ENCODE measurements at regions not wholly inside any gene's neighbourhood (a gene's known extent, or its start where the extent isn't known, plus 50 kb on each side); places are given as distances from the start of the nearest gene placed in this dataset.
A peak's percentile ranks its signal among the peaks of the same experiment; 100 is the strongest.

GRCh38 chr2:221255862-221256261, 316.2 kb downstream of the EPHA4 start:
- ChIA-PET CTCF (no interaction called here), POLR2A (no interaction called here)
- Mint-ChIP-seq H3K27me3 (ENCODE audit: low read depth) (no peaks in the 10 kb centered on the region; the same call in 1 of the 2 replicates), H3K4me3 (no peak overlapping the region), H3K36me3 (peaks cover 7% of the 10 kb centered on the region), H3K9me3 (peaks cover 10% of the 10 kb centered on the region), H3K27ac (0 out of 2 replicates have a peak overlapping the region, but pooled peaks have one; percentile 19), H3K4me1 (peaks cover 30% of the 10 kb centered on the region)
- ATAC-seq: peak; percentile 90
- DNase-seq (ENCODE audit: low spot score): peak; percentile 53
- no peak for TF ChIP-seq GABPB1 (CRISPR knock-in tag; IDR thresholded peaks at IDR 0.05)
- TF ChIP-seq ZBTB43 (CRISPR knock-in tag; IDR thresholded peaks at IDR 0.05): no peak
- no peak for TF ChIP-seq IRF1 (CRISPR knock-in tag; IDR thresholded peaks at IDR 0.05)
- TF ChIP-seq FOXP1 (CRISPR knock-in tag; IDR thresholded peaks at IDR 0.05; ENCODE audit: borderline replicate concordance): no peak
- TF ChIP-seq ESRRA (CRISPR knock-in tag; IDR thresholded peaks at IDR 0.05; ENCODE audit: borderline replicate concordance): no peak
- no peak for TF ChIP-seq AR (CRISPR knock-in tag; IDR thresholded peaks at IDR 0.05)
- TF ChIP-seq ZNF425 (CRISPR knock-in tag; conservative IDR thresholded peaks at IDR 0.05): no peak

- Mint-ChIP-seq H3K4me1 (peaks cover 31% of the 10 kb centered on the region), H3K36me3 (peaks cover 7% of the 10 kb centered on the region), H3K27me3 (ENCODE audit: low read depth) (no peaks in the 10 kb centered on the region; the same call in 1 of the 2 replicates), H3K27ac (no peak overlapping the region), H3K9me3 (peaks cover 9% of the 10 kb centered on the region), H3K4me3 (no peak overlapping the region)
- POLR2A ChIA-PET: no interaction called here
- DNase-seq (ENCODE audit: low spot score): no peak
- TF ChIP-seq FOXP4 (CRISPR knock-in tag; IDR thresholded peaks at IDR 0.05) (no peak), JUN (CRISPR knock-in tag; IDR thresholded peaks at IDR 0.05) (no peak), E2F4 (CRISPR knock-in tag; IDR thresholded peaks at IDR 0.05; ENCODE audit: borderline replicate concordance, low read depth) (no peak), MXD4 (CRISPR knock-in tag; IDR thresholded peaks at IDR 0.05; ENCODE audit: borderline replicate concordance) (no peak), OVOL2 (CRISPR knock-in tag; IDR thresholded peaks at IDR 0.05; ENCODE audit: borderline replicate concordance) (no peak), MAX (CRISPR knock-in tag; IDR thresholded peaks at IDR 0.05) (no peak), ZBTB21 (CRISPR knock-in tag; IDR thresholded peaks at IDR 0.05; ENCODE audit: borderline replicate concordance) (no peak), RELA (CRISPR knock-in tag; IDR thresholded peaks at IDR 0.05; ENCODE audit: borderline replicate concordance) (no peak), NR1H2 (CRISPR knock-in tag; IDR thresholded peaks at IDR 0.05) (no peak), ZNF263 (CRISPR knock-in tag; IDR thresholded peaks at IDR 0.05; ENCODE audit: low read depth) (no peak)
- CTCF ChIA-PET: no interaction called here
- ATAC-seq: no peak
Measured at GRCh38 chr2:221258464-221258863, 313.6 kb downstream of the EPHA4 start.

Measured in WTC11 (cell line).